H9 (cell line): ENCODE measurements at regions not wholly inside any gene's neighbourhood (a gene's known extent, or its start where the extent isn't known, plus 50 kb on each side); places are given as distances from the start of the nearest gene placed in this dataset.

Experiments used
- DNase-seq: peaks from one replicate; pipeline ENCODE4 v3.0.0-alpha.2; 2017
- H2AFZ ChIP-seq: one replicate; pipeline ENCODE4 v1.6.1; 2013; ENCODE audit warnings: mild to moderate bottlenecking, low read length, control low read depth, moderate library complexity
- H2AK5ac ChIP-seq: 2 replicates; pipeline ENCODE4 v1.6.1; 2013; ENCODE audit warnings: low read length, control low read depth, mixed read lengths; ENCODE audit not compliant: insufficient read length
- H2BK120ac ChIP-seq: one replicate; pipeline ENCODE4 v1.6.1; 2013; ENCODE audit warnings: low read depth, mild to moderate bottlenecking, low read length, control low read depth, inconsistent platforms; ENCODE audit not compliant: poor library complexity, severe bottlenecking
- H2BK12ac ChIP-seq: 2 replicates; pipeline ENCODE4 v1.6.1; 2013; ENCODE audit warnings: low read length, control low read depth, mixed read lengths, low read depth; ENCODE audit not compliant: insufficient read length
- H2BK15ac ChIP-seq: 2 replicates; pipeline ENCODE4 v1.6.1; 2013; ENCODE audit warnings: low read depth, low read length, control low read depth
- H2BK20ac ChIP-seq: one replicate; pipeline ENCODE4 v1.6.1; 2013; ENCODE audit warnings: low read depth, mild to moderate bottlenecking, low read length, control low read depth, inconsistent platforms; ENCODE audit not compliant: poor library complexity, severe bottlenecking
- H2BK5ac ChIP-seq: 2 replicates; pipeline ENCODE4 v1.6.1; 2013; ENCODE audit warnings: low read length, control low read depth, mixed read lengths; ENCODE audit not compliant: insufficient read length
- H3K14ac ChIP-seq: 2 replicates; pipeline ENCODE4 v1.6.1; 2013; ENCODE audit warnings: low read length, control low read depth; ENCODE audit not compliant: insufficient read depth
- H3K18ac ChIP-seq: 2 replicates; pipeline ENCODE4 v1.6.1; 2013; ENCODE audit warnings: low read depth, mild to moderate bottlenecking, mixed read lengths, low read length, control low read depth; ENCODE audit not compliant: insufficient read length
- H3K23ac ChIP-seq: 2 replicates; pipeline ENCODE4 v1.6.1; 2013; ENCODE audit warnings: low read length, control low read depth, mixed read lengths, low read depth; ENCODE audit not compliant: insufficient read length
- H3K23me2 ChIP-seq: 2 replicates; pipeline ENCODE4 v1.6.1; 2013; ENCODE audit warnings: low read depth, mild to moderate bottlenecking, mixed read lengths, low read length, control low read depth; ENCODE audit not compliant: insufficient read length, poor library complexity, severe bottlenecking
- H3K27ac ChIP-seq: 2 replicates; pipeline ENCODE4 v1.5.1; 2013; ENCODE audit warnings: low read length, control low read depth, mixed read lengths, low read depth; ENCODE audit not compliant: insufficient read length
- H3K27me3 ChIP-seq: 2 replicates; pipeline ENCODE4 v1.6.1; 2013; ENCODE audit warnings: low read length, control low read depth, inconsistent platforms; ENCODE audit not compliant: insufficient read depth
- H3K4ac ChIP-seq: 2 replicates; pipeline ENCODE4 v1.6.1; 2013; ENCODE audit warnings: low read depth, mild to moderate bottlenecking, control low read depth, inconsistent platforms, low read length, moderate library complexity
- H3K4me1 ChIP-seq: 2 replicates; pipeline ENCODE4 v1.6.1; 2013; ENCODE audit warnings: low read length, control low read depth, inconsistent platforms; ENCODE audit not compliant: insufficient read depth
- H3K4me2 ChIP-seq: 2 replicates; pipeline ENCODE4 v1.6.1; 2013; ENCODE audit warnings: low read length, control low read depth, mixed read lengths; ENCODE audit not compliant: insufficient read length, insufficient read depth
- H3K56ac ChIP-seq: 2 replicates; pipeline ENCODE4 v1.6.1; 2013; ENCODE audit warnings: low read depth, mild to moderate bottlenecking, mixed read lengths, low read length, control low read depth; ENCODE audit not compliant: insufficient read length
- H3K79me1 ChIP-seq: 2 replicates; pipeline ENCODE4 v1.6.1; 2013; ENCODE audit warnings: low read depth, mild to moderate bottlenecking, moderate library complexity, low read length, control low read depth, inconsistent platforms; ENCODE audit not compliant: insufficient read depth, poor library complexity, severe bottlenecking
- H3K79me2 ChIP-seq: 2 replicates; pipeline ENCODE4 v1.6.1; 2013; ENCODE audit warnings: low read length, control low read depth, inconsistent platforms; ENCODE audit not compliant: insufficient read depth
- H3K9ac ChIP-seq: 2 replicates; pipeline ENCODE4 v1.6.1; 2013; ENCODE audit warnings: low read length, control low read depth, mixed read lengths; ENCODE audit not compliant: insufficient read length; ENCODE audit errors: extremely low read depth
- H3K9me3 ChIP-seq: one replicate; pipeline ENCODE4 v1.6.1; 2013; ENCODE audit warnings: low read depth, low read length, inconsistent platforms; ENCODE audit not compliant: control insufficient read depth
- H3T11ph ChIP-seq: one replicate; pipeline ENCODE4 v1.6.1; 2013; ENCODE audit warnings: mild to moderate bottlenecking, low read length, control low read depth, inconsistent platforms
- H4K20me1 ChIP-seq: one replicate; pipeline ENCODE4 v1.6.1; 2013; ENCODE audit not compliant: control insufficient read depth, insufficient read length, insufficient read depth
- H4K5ac ChIP-seq: 2 replicates; pipeline ENCODE4 v1.6.1; 2013; ENCODE audit warnings: low read depth, mild to moderate bottlenecking, mixed read lengths, low read length, control low read depth; ENCODE audit not compliant: insufficient read length
- H4K8ac ChIP-seq: replicated peaks from 2 replicates; pipeline ENCODE4 v1.6.1; 2013; ENCODE audit warnings: low read length, control low read depth, mixed read lengths, low read depth; ENCODE audit not compliant: insufficient read length
- H4K91ac ChIP-seq: 2 replicates; pipeline ENCODE4 v1.6.1; 2013; ENCODE audit warnings: low read depth, mild to moderate bottlenecking, moderate library complexity, mixed read lengths, low read length, control low read depth; ENCODE audit not compliant: insufficient read length
- H3K27ac Mint-ChIP-seq, 3 experiments: 2 replicates in 2 of 3; 3 replicates in 1 of 3; pipeline ENCODE4 v1.8.0; 2020 to 2021; ENCODE audit warnings: mixed read lengths in 3 of 3, mild to moderate bottlenecking in 1 of 3, moderate library complexity in 1 of 3
- H3K27me3 Mint-ChIP-seq: 2 replicates; pipeline ENCODE4 v1.8.0; 2021; ENCODE audit warnings: low read depth, mild to moderate bottlenecking, moderate library complexity, mixed read lengths
- H3K36me3 Mint-ChIP-seq, 3 experiments: 2 replicates in 2 of 3; 3 replicates in 1 of 3; pipeline ENCODE4 v1.8.0; 2020 to 2021; ENCODE audit warnings: low read depth in 3 of 3, mixed read lengths in 3 of 3; ENCODE audit not compliant: insufficient read depth in 1 of 3
- H3K4me1 Mint-ChIP-seq, 2 experiments: 2 replicates each; pipeline ENCODE4 v1.8.0; 2020; ENCODE audit warnings: mixed read lengths in 2 of 2
- H3K4me3 Mint-ChIP-seq, 2 experiments: 2 replicates in 1 of 2; 3 replicates in 1 of 2; pipeline ENCODE4 v1.8.0; 2020 to 2021; ENCODE audit warnings: mild to moderate bottlenecking in 2 of 2, mixed read lengths in 2 of 2, moderate library complexity in 1 of 2
- H3K9me3 Mint-ChIP-seq, 2 experiments: 2 replicates in 1 of 2; 3 replicates in 1 of 2; pipeline ENCODE4 v1.8.0; 2020; ENCODE audit warnings: mild to moderate bottlenecking in 2 of 2, mixed read lengths in 2 of 2, moderate library complexity in 1 of 2
- WGBS: extraction: QIAGEN DNeasy Blood & Tissue Kit; methylation state at CpG from one replicate; pipeline ENCODE4 v1.1.7; 2013; ENCODE audit warnings: missing lambda C conversion rate, low lambda C conversion rate, mixed read lengths; ENCODE audit not compliant: insufficient read length; ENCODE audit errors: extremely low coverage; 5-methylcytosine and 5-hydroxymethylcytosine counted together
- TF ChIP-seq, protein P1 (sequence below): fragments of 200-600 bp; sonication (generic); conservative IDR thresholded peaks from 3 replicates; pipeline ENCODE4 v1.8.0; 2021; ENCODE audit warnings: antibody characterized with exemption, mild to moderate bottlenecking

DNA sequence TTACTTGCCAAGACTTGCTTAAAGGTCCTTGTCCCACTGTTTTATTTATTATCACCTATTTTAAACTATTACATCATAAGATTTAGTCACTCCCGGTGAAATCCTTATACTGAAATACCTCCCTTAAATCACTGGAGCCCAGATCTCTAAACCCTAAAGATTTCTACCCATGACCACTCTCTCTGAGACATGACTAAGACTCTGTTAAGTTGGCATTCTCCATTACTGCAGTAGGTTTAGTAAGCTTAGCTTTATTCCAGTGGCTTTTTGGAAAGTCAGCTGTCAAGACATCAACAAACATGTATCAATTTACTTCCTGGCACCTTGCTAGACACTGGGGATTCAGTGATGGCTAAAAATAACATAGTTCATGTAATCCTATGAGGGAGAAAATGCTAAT is 874.2 kb downstream of the KCNMA1 start:
- no peak overlapping the region for H2BK15ac ChIP-seq
- no peaks in the 10 kb centered on the region for H3K27me3 ChIP-seq
- H2AFZ ChIP-seq = no peak overlapping the region
- H2BK120ac ChIP-seq = no peak overlapping the region
- H3K9ac ChIP-seq = no peak overlapping the region
- H3K79me2 ChIP-seq = no peaks in the 10 kb centered on the region
- no peak overlapping the region for H2BK5ac ChIP-seq
- no peak overlapping the region for H2BK12ac ChIP-seq
- no peaks in the 10 kb centered on the region for H3K9me3 ChIP-seq
- H3K36me3 Mint-ChIP-seq = no peaks in the 10 kb centered on the region
- H4K91ac ChIP-seq = no peak overlapping the region
- no peak overlapping the region for H3K27ac Mint-ChIP-seq
- no peaks in the 10 kb centered on the region; a peak in 1 of 5 replicates for H3K9me3 Mint-ChIP-seq
- no peak overlapping the region for H3K56ac ChIP-seq
- DNase-seq = no peak
- no peak overlapping the region for H3T11ph ChIP-seq
- H3K14ac ChIP-seq = no peak overlapping the region
- H3K4me1 Mint-ChIP-seq = peaks cover 7 to 9% of the 10 kb centered on the region in 2 experiments; a peak in 3 of 4 replicates
- no peaks in the 10 kb centered on the region for H3K79me1 ChIP-seq
- H3K4me2 ChIP-seq = no peak overlapping the region
- H3K27me3 Mint-ChIP-seq = no peaks in the 10 kb centered on the region
- no peak overlapping the region for H3K27ac ChIP-seq
- H4K8ac ChIP-seq = no peak overlapping the region
- TF ChIP-seq, protein P1, sequence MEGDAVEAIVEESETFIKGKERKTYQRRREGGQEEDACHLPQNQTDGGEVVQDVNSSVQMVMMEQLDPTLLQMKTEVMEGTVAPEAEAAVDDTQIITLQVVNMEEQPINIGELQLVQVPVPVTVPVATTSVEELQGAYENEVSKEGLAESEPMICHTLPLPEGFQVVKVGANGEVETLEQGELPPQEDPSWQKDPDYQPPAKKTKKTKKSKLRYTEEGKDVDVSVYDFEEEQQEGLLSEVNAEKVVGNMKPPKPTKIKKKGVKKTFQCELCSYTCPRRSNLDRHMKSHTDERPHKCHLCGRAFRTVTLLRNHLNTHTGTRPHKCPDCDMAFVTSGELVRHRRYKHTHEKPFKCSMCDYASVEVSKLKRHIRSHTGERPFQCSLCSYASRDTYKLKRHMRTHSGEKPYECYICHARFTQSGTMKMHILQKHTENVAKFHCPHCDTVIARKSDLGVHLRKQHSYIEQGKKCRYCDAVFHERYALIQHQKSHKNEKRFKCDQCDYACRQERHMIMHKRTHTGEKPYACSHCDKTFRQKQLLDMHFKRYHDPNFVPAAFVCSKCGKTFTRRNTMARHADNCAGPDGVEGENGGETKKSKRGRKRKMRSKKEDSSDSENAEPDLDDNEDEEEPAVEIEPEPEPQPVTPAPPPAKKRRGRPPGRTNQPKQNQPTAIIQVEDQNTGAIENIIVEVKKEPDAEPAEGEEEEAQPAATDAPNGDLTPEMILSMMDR = no peak
- H4K5ac ChIP-seq = no peak overlapping the region
- no peak overlapping the region for H2BK20ac ChIP-seq
- no peaks in the 10 kb centered on the region for H4K20me1 ChIP-seq
- whole genome bisulfite sequencing = no CpG with 5 or more reads among the region's 1 CpG
- no peak overlapping the region for H2AK5ac ChIP-seq
- no peak overlapping the region for H3K4me3 Mint-ChIP-seq
- no peaks in the 10 kb centered on the region for H3K4me1 ChIP-seq
- H3K23ac ChIP-seq = no peak overlapping the region
- H3K4ac ChIP-seq = no peak overlapping the region
- no peak overlapping the region for H3K18ac ChIP-seq
- H3K23me2 ChIP-seq = no peaks in the 10 kb centered on the region
